Glomerular visceral epithelial cell (primary cell): ENCODE measurements at regions not wholly inside any gene's neighbourhood (a gene's known extent, or its start where the extent isn't known, plus 50 kb on each side); places are given as distances from the start of the nearest gene placed in this dataset.
"Not testable (repeated sequence)": the region's sequence is repeated elsewhere in the genome, so short reads cannot be mapped to it uniquely, and the experiment has no call there.

Experiments used
- DNase-seq: peaks from one replicate; pipeline ENCODE4 v3.0.0-alpha.2; 2016; ENCODE audit errors: extremely low spot score

- no peak for DNase-seq
Measured at GRCh38 chr3:177474652-177475355, 277.5 kb upstream of the TBL1XR1 start.

- DNase-seq: no peak
Measured at GRCh38 chr3:177475356-177475665, 278.0 kb upstream of the TBL1XR1 start.

- DNase-seq: no peak
Measured at GRCh38 chr3:177476495-177476894, 279.2 kb upstream of the TBL1XR1 start.

DNA sequence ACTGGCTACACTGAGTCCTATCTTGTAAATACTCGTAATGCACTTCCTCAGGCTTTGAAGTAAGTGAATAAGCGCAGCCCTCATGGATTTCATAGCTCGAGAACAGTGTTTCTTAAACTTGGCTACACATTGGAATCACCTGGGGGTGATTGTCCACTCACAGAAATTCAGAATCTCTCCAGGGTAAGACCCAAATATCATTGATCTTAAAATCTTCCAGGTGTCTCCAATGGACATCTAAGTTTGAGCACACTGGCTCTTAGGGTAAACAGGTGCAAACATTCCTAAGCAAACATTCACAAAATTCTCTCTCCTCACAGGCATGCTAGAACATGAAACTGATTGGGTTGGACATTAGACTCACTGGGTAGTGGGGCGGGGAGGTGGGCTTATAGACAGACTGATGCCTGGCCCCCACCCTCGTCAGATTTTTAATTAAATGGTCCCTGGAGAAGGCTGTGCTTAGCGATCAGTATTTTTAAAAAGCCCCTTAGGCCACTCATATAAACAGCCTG is 279.7 kb upstream of the TBL1XR1 start:
- DNase-seq: no peak

DNA sequence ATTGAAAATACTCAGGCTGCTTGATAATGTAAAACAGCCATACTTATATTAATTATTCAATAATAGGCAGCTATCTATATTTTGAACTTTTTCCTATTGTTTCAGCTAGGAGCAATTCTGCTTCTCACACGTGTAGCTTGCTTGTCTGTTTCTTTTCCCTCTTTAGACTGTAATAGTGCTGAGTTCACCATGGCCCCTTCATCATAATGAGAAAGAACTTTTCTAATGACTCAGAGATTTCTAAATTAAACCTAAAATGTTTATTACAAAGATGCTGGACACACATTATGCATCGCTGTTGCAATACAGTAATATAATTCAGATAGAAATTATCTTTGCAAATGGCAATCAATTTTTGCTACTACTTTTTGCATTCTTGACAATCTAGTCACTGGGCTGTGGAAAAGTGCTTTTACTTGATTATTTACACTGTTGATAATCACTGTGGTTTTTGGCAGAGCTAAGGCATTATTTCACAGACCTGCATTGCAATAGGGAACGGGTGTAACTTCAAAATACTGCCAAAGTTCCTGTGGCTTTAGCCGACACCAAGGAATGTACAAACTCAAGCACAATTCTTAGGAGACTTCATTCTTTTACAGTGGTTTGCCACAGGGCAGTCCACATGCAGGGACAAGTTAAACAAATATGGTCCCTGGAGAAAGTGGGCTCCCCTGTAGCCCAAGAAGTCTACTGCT is 281.0 kb upstream of the TBL1XR1 start:
- peak; percentile 96 for DNase-seq

DNA sequence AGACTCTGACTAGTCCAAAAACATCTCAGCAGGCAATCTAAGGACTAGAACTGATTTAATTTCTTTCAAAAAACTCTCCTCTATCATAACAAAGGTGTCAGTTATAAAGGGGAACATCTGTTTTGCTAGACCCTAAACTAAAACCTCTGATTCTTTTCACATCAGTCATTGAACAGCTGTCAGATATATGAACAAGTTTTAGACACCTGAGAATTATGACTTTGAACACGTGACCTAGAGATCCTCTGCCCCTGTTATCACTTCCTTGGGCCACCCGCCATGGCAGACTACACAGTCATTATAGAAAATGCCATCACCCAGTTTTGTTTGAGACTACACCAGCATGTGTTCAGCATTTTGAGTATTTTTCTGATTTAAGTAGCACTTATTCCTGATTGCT is 282.3 kb upstream of the TBL1XR1 start:
- no peak for DNase-seq

- DNase-seq: no peak
Measured at GRCh38 chr3:177481329-177481728, 284.0 kb upstream of the TBL1XR1 start.

GRCh38 chr3:177482048-177482691 is 284.9 kb upstream of the TBL1XR1 start:
- DNase-seq: no peak

DNA sequence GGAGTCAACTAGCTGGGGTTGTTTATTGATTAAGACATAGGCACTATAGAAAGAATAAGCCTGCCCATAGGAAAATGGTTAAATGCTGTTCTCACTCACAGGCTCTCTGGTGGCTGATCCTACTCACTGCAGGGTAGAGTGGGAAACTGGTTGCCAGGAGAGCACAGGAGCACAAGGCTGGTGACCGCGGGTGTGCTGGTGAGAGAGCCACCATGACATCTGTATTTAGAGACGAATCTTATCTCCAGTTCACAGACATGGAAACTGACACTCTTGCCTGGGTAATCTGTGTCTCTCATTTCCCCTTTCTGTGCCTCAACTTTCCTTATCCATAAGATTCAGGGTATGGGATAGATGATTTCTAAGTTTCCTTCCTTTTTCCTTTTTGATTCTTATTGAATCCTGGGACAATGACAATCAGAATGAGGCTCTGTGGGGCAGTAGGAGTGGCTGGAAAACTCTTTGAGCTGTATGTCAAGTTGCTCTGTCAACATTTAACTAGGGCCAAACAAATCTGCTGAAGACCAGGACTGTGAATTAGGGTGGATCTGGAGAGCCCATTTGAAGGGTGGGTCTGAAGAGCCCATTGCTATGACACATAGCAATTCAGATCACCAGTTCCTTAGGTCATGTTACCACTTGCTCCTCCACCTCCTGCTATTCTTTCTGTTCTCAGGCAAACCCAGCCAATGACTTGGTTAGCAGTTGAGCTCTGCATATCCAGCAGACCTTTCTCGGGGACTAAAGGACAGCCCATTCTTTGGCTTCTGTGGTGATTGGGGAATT is 286.1 kb upstream of the TBL1XR1 start:
- no peak for DNase-seq

DNA sequence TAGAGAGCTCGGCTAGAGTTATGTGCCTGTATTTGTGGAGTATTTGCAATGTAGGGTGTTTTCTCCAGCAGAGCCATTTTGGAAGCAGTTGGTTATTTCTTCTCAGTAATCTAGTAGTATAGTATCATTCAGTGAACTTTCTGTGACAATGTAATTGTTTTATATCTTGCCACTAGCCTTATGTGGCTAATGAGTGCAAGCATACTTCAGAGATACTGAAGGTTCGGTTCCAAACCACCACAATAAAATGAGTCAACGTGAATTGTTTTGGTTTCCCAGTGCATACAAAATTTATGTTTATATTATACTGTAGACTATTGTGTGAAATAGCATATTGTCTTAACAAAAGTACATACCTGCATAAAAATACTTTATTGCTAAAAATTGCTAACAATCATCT is 286.9 kb upstream of the TBL1XR1 start:
- no peak for DNase-seq

DNA sequence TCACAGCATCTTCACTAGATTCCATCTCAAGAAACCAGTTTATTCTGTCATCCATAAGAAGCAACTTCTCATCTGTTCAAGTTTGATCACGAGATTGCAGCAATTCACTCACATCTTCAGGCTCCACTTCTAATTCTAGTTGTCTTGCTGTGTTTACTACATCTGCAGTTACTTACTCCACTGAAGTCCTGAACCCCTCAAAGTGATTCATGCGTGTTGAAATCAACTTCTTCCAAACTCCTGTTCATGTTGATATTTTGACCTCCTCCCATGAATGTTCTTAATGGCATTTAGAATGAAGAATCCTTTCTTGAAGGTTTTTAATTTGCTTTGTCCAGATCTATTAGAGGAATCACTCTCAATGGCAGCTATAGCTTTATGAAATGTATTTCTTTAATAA is 287.6 kb upstream of the TBL1XR1 start:
- no peak for DNase-seq

DNA sequence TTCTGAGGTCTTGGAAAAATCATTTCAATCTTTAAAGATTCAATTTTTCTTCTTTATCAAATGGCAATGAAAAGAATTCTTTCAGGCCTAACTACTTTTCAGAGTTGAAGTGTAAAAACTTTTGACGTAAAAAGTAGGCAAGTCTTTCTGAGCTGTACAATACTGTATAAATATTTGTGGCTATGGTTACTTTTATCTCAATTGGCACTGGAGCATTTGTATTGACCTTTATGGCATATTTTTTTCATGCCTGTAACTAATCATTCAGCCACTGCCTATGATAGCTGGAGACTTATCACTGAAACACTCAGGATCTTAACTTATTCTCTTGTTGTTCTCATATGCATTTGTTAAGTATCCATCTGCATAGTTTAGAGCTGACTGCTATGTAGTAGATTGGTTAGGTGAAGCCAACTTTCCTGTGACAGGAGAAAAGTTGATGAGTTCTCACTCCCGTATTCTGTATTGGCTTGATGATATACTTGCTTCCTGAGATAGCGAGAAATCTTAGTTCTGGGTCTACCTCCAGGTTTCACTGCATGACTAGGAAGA is 290.4 kb upstream of the TBL1XR1 start:
- no peak for DNase-seq

DNA sequence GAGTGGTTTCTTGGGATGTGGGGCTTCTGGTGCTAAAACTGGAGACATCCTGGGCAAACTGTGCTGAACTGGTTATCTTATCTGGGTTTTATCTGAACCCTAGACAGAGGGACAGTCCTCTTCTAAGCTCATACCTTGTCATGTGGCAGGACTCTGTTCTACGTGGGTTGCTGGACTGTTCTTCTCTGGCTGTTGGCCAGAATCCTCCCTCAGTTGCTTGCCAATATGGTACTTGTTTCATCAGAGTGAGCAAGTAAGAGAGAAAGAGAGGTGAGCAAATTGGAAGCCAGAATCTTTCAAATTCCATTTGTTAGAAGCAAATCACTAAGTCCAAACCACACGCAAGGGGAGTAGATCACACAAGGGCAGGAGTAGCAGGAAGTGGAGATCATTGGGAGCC is 291.5 kb upstream of the TBL1XR1 start:
- no peak for DNase-seq

DNA sequence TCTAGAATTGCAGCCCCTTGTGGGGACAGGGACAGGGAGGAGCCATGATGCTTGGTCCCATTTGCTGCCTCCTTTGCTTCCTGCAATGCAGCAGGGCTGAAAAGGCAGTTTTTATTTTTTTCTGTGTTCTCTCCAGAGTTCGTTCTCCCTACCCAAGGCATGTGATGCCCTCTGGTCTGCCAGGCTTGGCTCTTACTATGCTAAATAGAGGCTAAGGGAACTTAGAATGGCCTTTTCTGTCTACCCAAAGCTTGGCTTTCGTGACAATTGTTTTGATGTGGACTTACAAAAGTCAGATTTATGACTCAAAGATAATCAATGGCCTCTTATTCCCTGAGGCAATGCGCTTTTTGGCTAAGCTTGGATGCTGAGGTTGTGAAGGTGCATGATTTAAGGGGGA is 293.3 kb upstream of the TBL1XR1 start:
- no peak for DNase-seq

DNA sequence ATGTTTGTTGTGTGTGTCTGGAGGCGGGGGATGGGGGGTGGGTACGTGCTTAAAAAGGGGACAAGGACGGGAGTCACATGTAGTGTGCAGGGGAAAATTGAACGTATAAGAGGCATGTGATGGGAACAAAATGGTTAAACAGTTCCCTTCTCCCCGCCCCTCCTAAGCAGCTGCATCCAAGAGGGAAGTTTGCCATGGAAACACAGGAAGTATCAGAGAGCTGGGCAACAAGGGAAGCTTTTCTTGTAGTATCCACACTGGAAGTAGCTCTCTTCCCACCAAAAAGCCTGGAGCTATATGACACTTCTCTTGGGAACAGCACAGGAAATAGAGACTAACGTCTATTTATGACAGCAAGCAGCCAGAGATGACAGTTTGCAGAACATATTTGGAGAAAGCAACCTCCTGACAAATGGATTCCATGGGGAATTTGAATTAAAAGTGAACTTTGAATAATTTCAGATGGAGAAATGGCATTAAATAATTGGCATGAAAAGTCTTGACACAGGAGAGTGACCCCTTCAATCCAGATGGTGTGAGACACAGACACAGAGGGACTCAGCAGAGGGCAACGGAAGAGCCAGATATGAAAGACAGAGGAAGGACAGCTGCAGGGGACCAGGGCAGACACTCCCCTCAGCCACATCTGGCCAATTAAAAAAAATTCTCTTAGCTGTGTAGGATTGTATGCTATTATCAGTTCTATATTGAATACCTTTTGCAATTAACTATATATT is 294.2 kb upstream of the TBL1XR1 start:
- no peak for DNase-seq

DNA sequence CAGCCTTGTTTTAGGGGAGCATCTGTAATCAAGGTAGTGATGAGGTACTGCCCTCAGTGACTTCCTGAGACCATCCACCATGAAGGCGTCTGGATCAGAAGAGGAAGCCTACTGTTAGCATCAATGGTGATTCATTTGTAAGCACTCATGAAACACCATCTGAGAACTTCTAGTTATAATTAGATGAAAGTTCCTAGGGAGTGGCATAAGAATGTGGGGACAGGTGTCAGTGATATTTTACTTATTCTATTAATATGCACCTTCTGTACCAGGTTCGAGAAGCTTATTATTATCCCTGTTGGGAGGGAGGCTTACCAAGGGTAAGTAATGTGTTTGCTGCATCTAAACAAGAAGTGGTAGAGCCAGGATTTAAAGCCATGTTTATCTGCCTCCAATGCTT is 295.8 kb upstream of the TBL1XR1 start:
- no peak for DNase-seq

DNA sequence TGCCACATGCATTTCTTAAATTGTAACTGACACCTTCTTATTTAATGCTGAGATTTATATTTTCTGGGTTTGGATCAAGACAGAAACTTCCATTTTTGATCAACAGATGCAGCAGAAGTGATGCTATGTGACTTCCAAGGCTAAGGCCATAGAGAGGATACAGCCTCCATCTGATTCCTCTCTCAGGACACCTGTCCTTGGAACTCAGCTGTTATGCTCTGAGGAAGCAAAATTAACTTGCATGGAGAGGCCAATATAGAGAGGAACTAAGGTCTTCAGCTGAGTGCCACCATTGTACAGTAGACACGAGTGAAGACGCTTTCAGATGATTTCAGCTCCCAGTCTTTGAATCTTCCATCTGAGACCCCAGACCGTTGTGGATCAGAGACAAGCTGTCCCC is 296.9 kb upstream of the TBL1XR1 start:
- DNase-seq: no peak

DNA sequence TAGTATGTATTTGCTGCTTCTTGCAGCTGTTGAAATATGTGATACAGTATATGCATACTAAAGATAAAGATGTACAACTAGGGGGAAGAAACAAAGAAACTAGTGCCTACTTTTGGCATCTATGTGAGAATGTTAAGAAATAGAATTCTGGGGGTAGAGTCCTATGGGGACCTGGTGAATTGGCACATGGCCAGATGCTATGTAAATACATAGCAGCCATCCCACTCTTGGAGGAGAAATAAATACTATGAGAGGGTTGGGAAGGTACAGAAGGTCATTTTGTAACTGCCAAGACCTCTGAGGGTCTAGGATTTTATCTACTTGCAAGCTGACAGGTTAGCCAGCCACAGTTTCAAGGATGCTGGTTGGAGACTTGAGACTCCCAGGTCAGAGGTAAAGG is 298.3 kb upstream of the TBL1XR1 start:
- no peak for DNase-seq

GRCh38 chr3:177498037-177498857 is 301.0 kb upstream of the TBL1XR1 start:
- peak; percentile 81 for DNase-seq

- not testable (repeated sequence) for DNase-seq
Measured at GRCh38 chr3:177499039-177499438, 301.8 kb upstream of the TBL1XR1 start.
